Right renal pelvis (tissue), 4 donors: ENCODE measurements at regions not wholly inside any gene's neighbourhood (a gene's known extent, or its start where the extent isn't known, plus 50 kb on each side); places are given as distances from the start of the nearest gene placed in this dataset.

Experiments used
- DNase-seq, 4 donors: peaks; one replicate each; pipeline ENCODE4 v3.0.0-alpha.2; 2013; ENCODE audit warnings: low read depth in 4 of 4, low spot score in 3 of 4, missing footprints in 1 of 4

- no peak for DNase-seq
Observed at GRCh38 chr12:67568055-67568454, 80.5 kb upstream of the DYRK2 start.

DNA sequence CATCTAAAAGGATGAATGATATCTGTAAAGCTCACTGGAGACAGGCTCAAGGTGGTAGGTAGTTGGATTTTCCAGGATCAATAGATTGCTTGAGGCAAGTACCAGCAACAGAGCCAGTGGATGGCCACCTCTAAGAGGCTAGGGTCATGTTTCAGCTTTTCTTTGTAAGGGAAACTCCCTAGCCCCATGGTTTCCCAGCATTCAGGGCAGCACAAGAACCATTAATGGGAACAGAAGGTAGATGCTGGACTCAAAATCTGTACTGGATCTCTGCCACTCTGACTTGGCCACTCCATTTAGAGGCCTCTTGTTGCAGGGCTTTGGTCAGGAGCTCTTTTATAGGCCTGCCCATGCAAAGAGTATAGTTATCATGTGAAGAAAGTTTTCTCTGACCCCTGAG lies 76.1 kb upstream of the DYRK2 start:
- no peak for DNase-seq

- DNase-seq = no peak
Observed at GRCh38 chr12:67573566-67573965, 75.0 kb upstream of the DYRK2 start.

GRCh38 chr12:67578976-67579661 lies 69.4 kb upstream of the DYRK2 start:
- DNase-seq = no peak

DNA sequence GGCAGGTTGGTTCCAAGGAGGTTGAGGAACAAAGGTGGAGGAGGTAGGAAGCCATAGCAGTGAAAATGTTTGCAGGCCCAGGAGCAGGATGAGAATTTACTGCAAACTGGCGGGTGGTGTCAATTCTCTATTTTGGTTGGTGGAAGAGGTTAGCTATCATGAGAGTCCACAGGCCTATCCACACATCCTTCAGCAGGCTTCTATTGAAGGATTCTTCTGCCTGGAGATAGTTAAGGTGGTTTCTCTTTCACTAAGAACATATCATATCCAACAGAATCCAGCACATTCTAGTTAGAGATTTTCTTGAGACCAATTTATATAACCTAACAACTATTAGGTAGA lies 68.9 kb upstream of the DYRK2 start:
- no peak for DNase-seq

DNA sequence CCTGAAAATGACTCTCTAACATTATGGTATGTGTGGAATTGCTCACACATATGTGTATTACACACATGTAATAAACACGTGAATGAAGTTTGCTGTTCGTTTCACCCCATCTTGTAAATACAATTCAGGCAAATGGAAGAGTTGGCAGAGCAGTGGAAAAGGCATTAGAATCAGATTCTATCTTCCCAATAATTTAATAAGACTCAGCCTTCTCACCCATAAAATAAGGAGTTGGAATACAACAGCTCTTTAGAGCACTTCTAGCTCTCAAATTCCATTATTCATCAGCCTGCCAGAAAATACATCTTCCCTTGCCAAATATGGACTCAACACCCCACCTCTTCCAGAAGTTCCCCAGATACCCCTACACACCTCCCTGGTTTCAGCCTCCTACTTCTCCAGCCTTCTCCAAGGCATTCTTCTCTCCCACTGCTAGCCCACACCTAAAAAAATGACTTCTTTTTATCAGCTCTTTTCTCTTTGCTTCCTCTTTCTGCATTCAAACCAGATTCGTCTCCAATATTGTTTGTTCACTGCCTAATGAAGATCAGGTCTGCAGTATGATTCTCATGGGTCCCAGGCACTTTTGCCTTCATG lies 66.2 kb upstream of the DYRK2 start:
- DNase-seq = no peak

GRCh38 chr12:67582844-67583243 lies 65.7 kb upstream of the DYRK2 start:
- DNase-seq = no peak

GRCh38 chr12:67586951-67587350 lies 61.6 kb upstream of the DYRK2 start:
- no peak for DNase-seq

- DNase-seq = no peak
Observed at GRCh38 chr12:67589078-67589477, 59.5 kb upstream of the DYRK2 start.

DNA sequence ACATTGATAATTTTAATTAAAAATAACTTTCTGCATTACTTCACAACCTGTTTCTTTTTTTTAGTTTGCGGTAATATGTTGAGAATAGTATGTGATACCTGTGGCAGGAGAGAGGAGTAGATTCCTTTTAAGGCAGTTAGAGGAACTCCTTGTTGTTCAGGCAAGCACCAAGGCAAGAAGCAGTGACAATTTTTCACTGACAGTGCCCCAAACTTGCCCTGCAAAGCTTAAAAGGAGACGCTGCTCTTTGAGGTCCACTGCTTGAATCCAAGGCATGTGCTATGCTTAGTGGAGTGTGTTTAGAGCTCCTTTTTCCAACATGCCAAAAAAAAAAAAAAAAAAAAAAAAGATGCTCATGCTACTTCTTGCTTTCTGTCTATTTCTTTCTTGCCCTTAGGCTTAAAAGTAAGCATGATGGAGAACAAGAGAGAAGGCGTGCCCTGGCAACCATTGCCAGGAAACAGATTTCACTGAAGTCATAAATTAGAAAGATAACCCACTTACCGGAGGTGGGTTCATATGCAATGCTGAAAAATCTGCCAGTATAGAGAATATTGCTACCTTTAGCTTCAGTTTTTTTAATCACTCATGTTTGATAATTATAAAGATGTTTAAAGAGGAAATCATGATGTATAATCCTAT lies 58.3 kb upstream of the DYRK2 start:
- no peak for DNase-seq

- DNase-seq = peak in 3 of 4 donors; percentile 7 to 33 (median 9)
Observed at GRCh38 chr12:67592228-67593011, 56.1 kb upstream of the DYRK2 start.

- DNase-seq = peak in 3 of 4 donors; percentile 11 to 38 (median 36)
Observed at GRCh38 chr12:67593041-67593440, 55.5 kb upstream of the DYRK2 start.

DNA sequence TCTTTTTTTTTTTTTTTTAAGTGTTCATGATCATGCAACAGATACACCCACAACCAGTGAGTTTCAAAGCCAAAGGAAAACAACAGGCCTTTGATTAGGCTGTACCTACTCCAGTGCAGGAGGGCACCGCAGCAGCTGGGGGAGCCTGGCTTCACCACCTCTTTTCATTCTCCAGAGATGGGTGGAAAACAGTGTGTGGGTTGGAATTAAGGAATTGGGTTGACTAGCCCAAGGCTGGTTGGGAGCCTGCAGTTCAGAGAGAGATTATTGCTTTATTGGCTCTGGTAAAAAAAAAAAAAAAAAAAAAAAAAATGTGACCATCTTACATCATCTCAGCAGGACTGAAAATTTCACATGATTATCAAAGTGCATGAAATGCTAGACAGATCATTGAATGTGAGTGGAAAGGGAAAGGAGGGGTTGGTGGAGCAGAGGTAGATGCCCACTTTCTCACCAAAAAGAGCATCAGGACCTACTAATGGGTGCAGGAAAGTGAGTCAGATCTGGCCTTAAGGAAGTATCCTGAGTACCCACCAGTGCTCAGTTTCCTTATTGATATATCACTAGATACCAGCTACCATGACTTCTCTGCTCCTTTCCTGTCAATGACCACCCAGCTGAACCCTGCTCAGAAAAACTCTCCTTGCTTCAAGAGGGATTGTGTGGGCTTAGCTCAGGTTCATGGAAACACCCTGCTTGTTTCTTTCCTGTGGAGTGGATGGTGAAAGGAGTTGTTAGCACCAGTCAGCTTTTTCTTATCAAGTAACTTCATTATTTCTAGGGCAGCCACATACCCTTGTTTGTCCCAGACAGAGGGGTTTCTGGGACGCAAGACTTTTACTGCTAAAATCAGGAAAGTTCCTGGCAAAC lies 54.8 kb upstream of the DYRK2 start:
- DNase-seq = no peak

DNA sequence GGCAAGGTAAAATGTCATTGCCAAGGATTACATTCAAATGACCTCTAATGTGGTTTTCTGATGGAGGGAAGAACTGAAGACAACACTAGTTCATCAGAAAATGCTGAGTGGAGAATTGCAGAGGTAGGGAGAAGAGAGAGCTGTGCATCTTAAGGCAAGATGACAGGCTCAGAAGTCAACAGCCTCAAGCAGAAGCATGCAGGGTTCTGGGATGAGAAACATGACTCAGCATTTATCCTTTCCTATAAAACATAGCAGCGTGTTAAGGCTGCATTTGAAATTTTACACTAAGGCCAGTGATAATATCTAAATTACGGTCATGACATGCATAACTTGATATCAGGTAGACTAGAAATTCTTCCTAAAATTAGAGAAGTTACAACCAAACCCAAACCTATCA lies 53.7 kb upstream of the DYRK2 start:
- no peak for DNase-seq

DNA sequence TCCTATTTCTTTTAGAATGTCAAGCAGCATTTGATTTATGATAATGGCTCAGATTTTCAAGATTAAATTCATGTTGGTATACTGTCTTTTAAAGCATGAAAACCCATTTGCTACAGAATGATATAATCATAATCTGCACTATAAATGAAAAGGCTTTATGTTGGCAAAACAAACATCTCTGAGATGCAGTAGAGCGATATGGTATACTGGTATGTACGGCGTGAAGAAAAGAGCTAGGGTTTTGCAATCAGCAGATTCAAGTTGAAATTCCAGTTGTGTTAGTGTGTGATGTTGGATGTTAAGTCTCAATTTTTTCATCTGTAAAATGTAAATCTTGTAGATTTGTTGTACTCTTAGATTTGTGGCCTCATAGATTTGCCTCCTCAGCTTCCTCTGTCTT lies 53.2 kb upstream of the DYRK2 start:
- DNase-seq = no peak

DNA sequence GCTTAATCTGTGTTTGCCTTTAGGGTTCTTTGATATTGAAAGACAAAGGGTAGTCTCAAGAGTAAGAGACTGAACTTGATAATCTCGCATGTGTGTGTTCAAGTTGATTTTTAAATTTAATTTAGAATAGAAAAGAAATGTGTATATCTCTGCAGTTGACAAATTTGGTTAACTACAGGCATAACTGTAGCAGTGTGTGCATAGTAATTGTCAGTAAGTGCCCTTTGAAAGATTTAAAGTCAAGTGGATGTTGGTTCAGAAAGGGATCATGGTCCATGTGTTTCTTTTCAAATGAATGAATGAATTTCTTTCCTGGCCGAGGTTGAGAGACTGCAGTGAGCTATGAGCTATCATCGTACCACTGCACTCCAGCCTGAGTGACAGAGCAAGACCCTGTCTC lies 49.9 kb upstream of the DYRK2 start:
- no peak for DNase-seq
